Breast epithelium (tissue), 4 donors: ENCODE measurements at regions not wholly inside any gene's neighbourhood (a gene's known extent, or its start where the extent isn't known, plus 50 kb on each side); places are given as distances from the start of the nearest gene placed in this dataset.

ENCODE experiments used
- DNase-seq, 2 donors: peaks; one replicate each; pipeline ENCODE4 v3.0.0-alpha.2; 2019; ENCODE audit warnings: low spot score in 2 of 2
- H3K27ac ChIP-seq, 2 donors: fragments of 200-600 bp; sonication (generic) in 1 of 2; one replicate each; pipeline ENCODE4 v1.5.1; 2016 to 2019; ENCODE audit warnings: mild to moderate bottlenecking in 1 of 2
- H3K27me3 ChIP-seq, 2 donors: fragments of 200-600 bp; sonication (generic) in 1 of 2; one replicate each; pipeline versions ENCODE4 v1.5.1 to v1.6.0; 2017 to 2019; ENCODE audit warnings: control low read depth in 1 of 2, mild to moderate bottlenecking in 1 of 2
- H3K36me3 ChIP-seq: fragments of 200-600 bp; one replicate; pipeline ENCODE4 v1.5.1; 2019
- H3K4me1 ChIP-seq, 2 donors: fragments of 200-600 bp; sonication (generic); one replicate each; pipeline ENCODE4 v1.5.1; 2016 to 2019; ENCODE audit warnings: control low read depth in 1 of 2
- H3K4me3 ChIP-seq, 3 donors: fragments of 200-600 bp; sonication (generic); 1 replicate in 2 of 3; 2 replicates in 1 of 3; pipeline ENCODE4 v1.5.1; 2016 to 2019; ENCODE audit warnings: mild to moderate bottlenecking in 3 of 3, moderate library complexity in 2 of 3
- H3K9me3 ChIP-seq, 2 donors: fragments of 200-600 bp; sonication (generic) in 1 of 2; one replicate each; pipeline ENCODE4 v1.5.1; 2016 to 2019; ENCODE audit warnings: control low read depth in 1 of 2
- POLR2A ChIP-seq: fragments of 450-650 bp; IDR thresholded peaks from one replicate; pipeline ENCODE4 v1.6.1; 2016; ENCODE audit warnings: antibody characterized with exemption, mild to moderate bottlenecking, moderate library complexity
- POLR2AphosphoS5 ChIP-seq, 3 donors: sonication (generic); formaldehyde crosslinking; IDR thresholded peaks; one replicate each; pipeline ENCODE4 v1.6.1; 2017; ENCODE audit warnings: antibody characterized with exemption in 3 of 3
- intact Hi-C: fragments of 100-400 bp; cut with DNase I; formaldehyde crosslinking; loops from one replicate; pipeline ENCODE4 v1.15.1; 2023; ENCODE audit warnings: low total_unique reads
- TF ChIP-seq, protein P1 (sequence below), 3 donors: fragments of 450-650 bp; IDR thresholded peaks; one replicate each; pipeline ENCODE4 v1.5.1; 2016 to 2017; ENCODE audit warnings: antibody characterized with exemption in 3 of 3, mild to moderate bottlenecking in 3 of 3, moderate library complexity in 3 of 3

DNA sequence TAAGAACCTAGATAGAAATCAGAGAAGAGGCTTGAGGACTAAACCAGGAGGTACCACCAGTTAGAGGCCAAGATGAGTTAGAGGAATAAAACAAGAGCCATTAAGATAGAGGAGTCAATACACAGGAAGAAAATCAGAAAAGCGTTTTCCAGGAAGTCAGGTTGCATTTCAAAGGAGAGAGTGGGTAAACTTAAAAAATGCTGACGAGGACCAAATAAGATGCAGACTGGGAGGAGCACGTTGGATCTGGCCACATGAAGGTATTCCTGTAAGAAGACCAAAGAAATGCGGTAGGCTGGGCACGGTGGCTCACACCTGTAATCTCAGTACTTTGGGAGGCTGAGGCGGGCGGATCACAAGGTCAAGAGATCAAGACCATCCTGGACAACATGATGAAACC is 533.1 kb upstream of the TENM3 start:
- no peaks in the 10 kb centered on the region for H3K9me3 ChIP-seq
- TF ChIP-seq POLR2AphosphoS5 (IDR thresholded peaks at IDR 0.05) (no peak), POLR2A (no peak)
- TF ChIP-seq, protein P1, sequence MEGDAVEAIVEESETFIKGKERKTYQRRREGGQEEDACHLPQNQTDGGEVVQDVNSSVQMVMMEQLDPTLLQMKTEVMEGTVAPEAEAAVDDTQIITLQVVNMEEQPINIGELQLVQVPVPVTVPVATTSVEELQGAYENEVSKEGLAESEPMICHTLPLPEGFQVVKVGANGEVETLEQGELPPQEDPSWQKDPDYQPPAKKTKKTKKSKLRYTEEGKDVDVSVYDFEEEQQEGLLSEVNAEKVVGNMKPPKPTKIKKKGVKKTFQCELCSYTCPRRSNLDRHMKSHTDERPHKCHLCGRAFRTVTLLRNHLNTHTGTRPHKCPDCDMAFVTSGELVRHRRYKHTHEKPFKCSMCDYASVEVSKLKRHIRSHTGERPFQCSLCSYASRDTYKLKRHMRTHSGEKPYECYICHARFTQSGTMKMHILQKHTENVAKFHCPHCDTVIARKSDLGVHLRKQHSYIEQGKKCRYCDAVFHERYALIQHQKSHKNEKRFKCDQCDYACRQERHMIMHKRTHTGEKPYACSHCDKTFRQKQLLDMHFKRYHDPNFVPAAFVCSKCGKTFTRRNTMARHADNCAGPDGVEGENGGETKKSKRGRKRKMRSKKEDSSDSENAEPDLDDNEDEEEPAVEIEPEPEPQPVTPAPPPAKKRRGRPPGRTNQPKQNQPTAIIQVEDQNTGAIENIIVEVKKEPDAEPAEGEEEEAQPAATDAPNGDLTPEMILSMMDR (IDR thresholded peaks at IDR 0.05): no peak
- H3K27ac ChIP-seq: no peak overlapping the region
- H3K4me3 ChIP-seq: no peak overlapping the region
- no peaks in the 10 kb centered on the region for H3K36me3 ChIP-seq
- no peaks in the 10 kb centered on the region for H3K27me3 ChIP-seq
- H3K4me1 ChIP-seq: no peaks in the 10 kb centered on the region
- DNase-seq: no peak
- intact Hi-C loops: no loop called here

- Histone ChIP-seq H3K27me3 (no peaks in the 10 kb centered on the region), H3K4me1 (no peaks in the 10 kb centered on the region), H3K27ac (no peak overlapping the region), H3K4me3 (no peak overlapping the region), H3K36me3 (no peaks in the 10 kb centered on the region), H3K9me3 (no peaks in the 10 kb centered on the region)
- TF ChIP-seq POLR2A (no peak), POLR2AphosphoS5 (IDR thresholded peaks at IDR 0.05) (no peak)
- TF ChIP-seq, protein P1 (IDR thresholded peaks at IDR 0.05): no peak
- intact Hi-C loops: no loop called here
- no peak for DNase-seq
These were observed 531.8 kb upstream of the TENM3 start for GRCh38 chr4:181711387-181711786.

GRCh38 chr4:181728305-181728966 is 514.8 kb upstream of the TENM3 start:
- no peak for DNase-seq
- intact Hi-C loops: no loop called here
- H3K4me3 ChIP-seq: no peak overlapping the region
- no peaks in the 10 kb centered on the region for H3K36me3 ChIP-seq
- peaks cover 0 to 4% of the 10 kb centered on the region in 2 donors for H3K9me3 ChIP-seq
- TF ChIP-seq, protein P1 (IDR thresholded peaks at IDR 0.05): no peak
- no peaks in the 10 kb centered on the region for H3K4me1 ChIP-seq
- no peak overlapping the region for H3K27ac ChIP-seq
- no peaks in the 10 kb centered on the region for H3K27me3 ChIP-seq

- H3K36me3 ChIP-seq: no peaks in the 10 kb centered on the region
- H3K27ac ChIP-seq: no peak overlapping the region
- TF ChIP-seq POLR2A (no peak), POLR2AphosphoS5 (IDR thresholded peaks at IDR 0.05) (no peak)
- TF ChIP-seq, protein P1 (IDR thresholded peaks at IDR 0.05): no peak
- DNase-seq: no peak
- no peaks in the 10 kb centered on the region for H3K27me3 ChIP-seq
- no peaks in the 10 kb centered on the region for H3K9me3 ChIP-seq
- H3K4me1 ChIP-seq: no peaks in the 10 kb centered on the region
- intact Hi-C loops: no loop called here
- H3K4me3 ChIP-seq: no peak overlapping the region
These were observed 511.3 kb upstream of the TENM3 start for GRCh38 chr4:181731900-181732299.

DNA sequence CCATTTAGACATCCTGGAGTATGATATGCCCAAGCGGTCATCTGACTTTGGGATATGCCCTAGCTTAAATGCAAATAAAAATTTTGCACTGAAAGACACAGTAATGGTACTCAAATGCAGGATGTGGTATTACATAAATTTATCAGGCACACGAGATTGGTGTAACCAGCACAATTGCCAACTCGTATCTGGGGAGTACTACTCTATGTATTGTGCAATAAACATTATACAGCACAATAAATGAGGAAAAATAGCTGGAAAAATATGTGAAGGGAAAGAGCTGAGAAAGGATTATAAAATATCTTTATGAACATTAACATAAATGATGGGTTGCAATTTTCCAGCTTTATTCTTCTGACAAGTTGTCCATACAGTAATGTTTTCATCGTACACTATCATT is 505.5 kb upstream of the TENM3 start:
- no peak for DNase-seq
- no peak overlapping the region for H3K27ac ChIP-seq
- H3K9me3 ChIP-seq: no peaks in the 10 kb centered on the region
- no peak overlapping the region for H3K4me3 ChIP-seq
- no peaks in the 10 kb centered on the region for H3K4me1 ChIP-seq
- intact Hi-C loops: loop anchor here (5.0 kb wide), 1 partner anchor 1030 kb away; no protein-coding TSS in a partner anchor
- no peaks in the 10 kb centered on the region for H3K27me3 ChIP-seq
- no peak for TF ChIP-seq POLR2A
- TF ChIP-seq, protein P1 (IDR thresholded peaks at IDR 0.05): no peak
- no peak for TF ChIP-seq POLR2AphosphoS5 (IDR thresholded peaks at IDR 0.05)
- H3K36me3 ChIP-seq: no peaks in the 10 kb centered on the region
